ENCODE measurements at regions not wholly inside any gene's neighbourhood (a gene's known extent, or its start where the extent isn't known, plus 50 kb on each side); places are given as distances from the start of the nearest gene placed in this dataset.

DNA sequence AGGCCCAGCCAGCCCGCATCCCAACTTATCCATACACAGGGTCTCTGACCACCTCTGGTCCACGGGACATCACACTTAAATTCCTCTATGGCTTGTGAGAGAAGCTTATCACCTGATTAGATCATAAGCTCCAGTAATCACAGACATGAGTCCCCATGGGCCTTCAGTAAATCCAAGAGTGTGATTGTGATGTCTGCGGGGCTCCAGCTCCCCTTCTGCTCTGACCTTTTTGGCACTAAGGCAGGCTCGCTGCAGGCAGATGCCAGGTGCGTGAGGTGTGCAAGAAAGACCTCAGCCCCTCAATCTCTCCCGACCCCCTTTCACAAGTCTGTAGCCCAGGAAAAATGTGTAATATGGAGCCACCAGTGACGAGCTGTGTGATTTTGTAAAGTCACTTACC lies 127.6 kb upstream of the DUSP22 start (continued):
- TF ChIP-seq, protein P1, sequence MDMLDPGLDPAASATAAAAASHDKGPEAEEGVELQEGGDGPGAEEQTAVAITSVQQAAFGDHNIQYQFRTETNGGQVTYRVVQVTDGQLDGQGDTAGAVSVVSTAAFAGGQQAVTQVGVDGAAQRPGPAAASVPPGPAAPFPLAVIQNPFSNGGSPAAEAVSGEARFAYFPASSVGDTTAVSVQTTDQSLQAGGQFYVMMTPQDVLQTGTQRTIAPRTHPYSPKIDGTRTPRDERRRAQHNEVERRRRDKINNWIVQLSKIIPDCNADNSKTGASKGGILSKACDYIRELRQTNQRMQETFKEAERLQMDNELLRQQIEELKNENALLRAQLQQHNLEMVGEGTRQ (IDR thresholded peaks at IDR 0.05; ENCODE audit: borderline replicate concordance, low read depth, low read length): no peak
- TF ChIP-seq POLR2AphosphoS5 (IDR thresholded peaks at IDR 0.05; ENCODE audit: low read depth, low read length): no peak
- no peak for TF ChIP-seq EP300 (IDR thresholded peaks at IDR 0.05; ENCODE audit: borderline replicate concordance in 1 of 2, low read depth in 1 of 2, low read length in 1 of 2)
- TF ChIP-seq MXI1 (IDR thresholded peaks at IDR 0.05; ENCODE audit: low read depth, low read length): no peak
- TF ChIP-seq JUND (IDR thresholded peaks at IDR 0.05): no peak
- TF ChIP-seq YY1 (IDR thresholded peaks at IDR 0.05; ENCODE audit: low read depth): no peak

DNA sequence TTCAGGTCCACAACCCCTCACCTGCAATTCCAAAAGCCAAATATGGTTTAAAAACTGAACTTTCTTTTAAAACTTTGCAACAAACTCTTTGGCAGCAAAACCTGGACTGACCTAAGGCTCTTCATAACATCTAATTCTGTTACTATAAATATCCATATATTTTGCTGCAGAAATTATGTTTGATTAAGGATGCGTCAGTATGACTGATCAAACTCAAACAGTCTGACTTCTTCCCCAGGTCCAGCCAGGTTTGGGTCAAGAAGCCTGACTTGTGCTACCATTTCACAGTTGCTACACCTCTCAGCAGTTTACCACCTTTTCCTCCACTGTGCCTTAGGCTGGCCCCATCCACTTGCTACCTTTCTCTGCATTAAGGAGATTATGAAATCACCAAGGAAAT lies 127.0 kb upstream of the DUSP22 start:
- ChIA-PET POLR2A (no interaction called here), CTCF (no interaction called here)
- H3K9me2 ChIP-seq: no peaks in the 10 kb centered on the region
- no peak overlapping the region for H2AFZ ChIP-seq (ENCODE audit: low read depth)
- no peaks in the 10 kb centered on the region for H3F3A ChIP-seq (replicated peaks; ENCODE audit: insufficient read depth)
- WGBS (ENCODE audit: low lambda C conversion rate): 81% methylated on average over 1 of the region's 1 CpG
- H3K9me3 ChIP-seq: no peaks in the 10 kb centered on the region
- H3K4me1 ChIP-seq (ENCODE audit: control insufficient read depth in 1 of 2, insufficient read depth in 2 of 2, low read depth in 1 of 2, low read length in 1 of 2): no peaks in the 10 kb centered on the region
- DNase-seq: no peak
- H3K9ac ChIP-seq: no peak overlapping the region
- H3K36me3 ChIP-seq (replicated peaks in 1 of 2; ENCODE audit: control insufficient read depth in 1 of 2, insufficient read depth in 2 of 2, low read length in 1 of 2): no peaks in the 10 kb centered on the region
- no peak overlapping the region for H3K4me3 ChIP-seq (ENCODE audit: low read depth in 2 of 2, low read length in 1 of 2)
- H3K4me2 ChIP-seq: no peak overlapping the region
- no peak overlapping the region for H3K27ac ChIP-seq (ENCODE audit: low read depth in 2 of 2, low read length in 1 of 2)
- peaks cover 13% of the 10 kb centered on the region; the same call in 1 of the 2 replicates for H3K27me3 ChIP-seq (ENCODE audit: insufficient read depth)
- no peak for TF ChIP-seq SIN3A (IDR thresholded peaks at IDR 0.05; ENCODE audit: borderline replicate concordance, low read depth, low read length)
- TF ChIP-seq, protein P2, sequence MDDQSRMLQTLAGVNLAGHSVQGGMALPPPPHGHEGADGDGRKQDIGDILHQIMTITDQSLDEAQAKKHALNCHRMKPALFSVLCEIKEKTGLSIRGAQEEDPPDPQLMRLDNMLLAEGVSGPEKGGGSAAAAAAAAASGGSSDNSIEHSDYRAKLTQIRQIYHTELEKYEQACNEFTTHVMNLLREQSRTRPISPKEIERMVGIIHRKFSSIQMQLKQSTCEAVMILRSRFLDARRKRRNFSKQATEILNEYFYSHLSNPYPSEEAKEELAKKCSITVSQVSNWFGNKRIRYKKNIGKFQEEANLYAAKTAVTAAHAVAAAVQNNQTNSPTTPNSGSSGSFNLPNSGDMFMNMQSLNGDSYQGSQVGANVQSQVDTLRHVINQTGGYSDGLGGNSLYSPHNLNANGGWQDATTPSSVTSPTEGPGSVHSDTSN (IDR thresholded peaks at IDR 0.05): no peak
- no peak for TF ChIP-seq SMC3 (IDR thresholded peaks at IDR 0.05; ENCODE audit: low read depth, low read length)
- TF ChIP-seq FOSL2 (IDR thresholded peaks at IDR 0.05; ENCODE audit: borderline replicate concordance, low read depth): no peak
- TF ChIP-seq FOXJ3 (CRISPR knock-in tag; IDR thresholded peaks at IDR 0.05): no peak
- no peak for TF ChIP-seq MXI1 (IDR thresholded peaks at IDR 0.05; ENCODE audit: low read depth, low read length)
- TF ChIP-seq, protein P3, sequence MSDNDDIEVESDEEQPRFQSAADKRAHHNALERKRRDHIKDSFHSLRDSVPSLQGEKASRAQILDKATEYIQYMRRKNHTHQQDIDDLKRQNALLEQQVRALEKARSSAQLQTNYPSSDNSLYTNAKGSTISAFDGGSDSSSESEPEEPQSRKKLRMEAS (IDR thresholded peaks at IDR 0.05; ENCODE audit: low read depth): no peak
- H3K79me2 ChIP-seq (ENCODE audit: insufficient read depth): no peaks in the 10 kb centered on the region
- H4K20me1 ChIP-seq (ENCODE audit: insufficient read depth): no peaks in the 10 kb centered on the region

DNA sequence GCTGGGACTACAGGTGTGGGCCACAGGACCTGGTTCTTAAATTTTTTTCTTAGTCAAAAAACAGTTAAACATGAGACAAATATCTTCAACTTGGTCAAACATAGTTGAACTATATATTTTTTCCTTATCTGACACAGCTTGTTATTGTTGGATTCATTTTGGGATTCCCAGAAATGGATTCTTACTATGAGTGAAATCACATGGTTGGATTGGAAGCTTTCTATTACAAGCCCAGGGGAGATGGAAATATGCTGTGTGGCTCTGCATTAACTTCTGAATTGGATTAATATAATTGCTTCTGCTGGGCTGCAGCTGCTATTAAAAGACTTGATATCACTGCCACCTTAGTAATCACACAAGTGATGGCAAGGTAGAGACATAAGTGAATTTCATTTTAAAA lies 126.4 kb upstream of the DUSP22 start:
- Histone ChIP-seq H3K4me2 (no peak overlapping the region), H3F3A (replicated peaks; ENCODE audit: insufficient read depth) (no peaks in the 10 kb centered on the region), H4K20me1 (ENCODE audit: insufficient read depth) (no peaks in the 10 kb centered on the region), H3K27me3 (ENCODE audit: insufficient read depth) (peaks cover 16% of the 10 kb centered on the region; the same call in 1 of the 2 replicates), H3K9me2 (no peaks in the 10 kb centered on the region), H2AFZ (ENCODE audit: low read depth) (no peak overlapping the region), H3K4me1 (ENCODE audit: control insufficient read depth in 1 of 2, insufficient read depth in 2 of 2, low read depth in 1 of 2, low read length in 1 of 2) (no peaks in the 10 kb centered on the region), H3K9ac (no peak overlapping the region), H3K27ac (ENCODE audit: low read depth in 2 of 2, low read length in 1 of 2) (no peak overlapping the region), H3K4me3 (ENCODE audit: low read depth in 2 of 2, low read length in 1 of 2) (no peak overlapping the region), H3K9me3 (no peaks in the 10 kb centered on the region), H3K79me2 (ENCODE audit: insufficient read depth) (no peaks in the 10 kb centered on the region), H3K36me3 (replicated peaks in 1 of 2; ENCODE audit: control insufficient read depth in 1 of 2, insufficient read depth in 2 of 2, low read length in 1 of 2) (no peaks in the 10 kb centered on the region)
- TF ChIP-seq, protein P4, sequence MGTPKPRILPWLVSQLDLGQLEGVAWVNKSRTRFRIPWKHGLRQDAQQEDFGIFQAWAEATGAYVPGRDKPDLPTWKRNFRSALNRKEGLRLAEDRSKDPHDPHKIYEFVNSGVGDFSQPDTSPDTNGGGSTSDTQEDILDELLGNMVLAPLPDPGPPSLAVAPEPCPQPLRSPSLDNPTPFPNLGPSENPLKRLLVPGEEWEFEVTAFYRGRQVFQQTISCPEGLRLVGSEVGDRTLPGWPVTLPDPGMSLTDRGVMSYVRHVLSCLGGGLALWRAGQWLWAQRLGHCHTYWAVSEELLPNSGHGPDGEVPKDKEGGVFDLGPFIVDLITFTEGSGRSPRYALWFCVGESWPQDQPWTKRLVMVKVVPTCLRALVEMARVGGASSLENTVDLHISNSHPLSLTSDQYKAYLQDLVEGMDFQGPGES (IDR thresholded peaks at IDR 0.05; ENCODE audit: low read depth, low read length): no peak
- no peak for TF ChIP-seq FOSL2 (IDR thresholded peaks at IDR 0.05; ENCODE audit: borderline replicate concordance, low read depth)
- no peak for TF ChIP-seq POLR2AphosphoS5 (IDR thresholded peaks at IDR 0.05; ENCODE audit: low read depth, low read length)
- no peak for TF ChIP-seq YY1 (IDR thresholded peaks at IDR 0.05; ENCODE audit: low read depth)
- TF ChIP-seq NRF1 (IDR thresholded peaks at IDR 0.05; ENCODE audit: low read depth, low read length): no peak
- no peak for TF ChIP-seq GABPA (IDR thresholded peaks at IDR 0.05; ENCODE audit: low read depth)
- TF ChIP-seq EZH2phosphoT487 (IDR thresholded peaks at IDR 0.05; ENCODE audit: borderline replicate concordance, low read depth): no peak
- TF ChIP-seq NFIC (IDR thresholded peaks at IDR 0.05; ENCODE audit: borderline replicate concordance): no peak
- no peak for TF ChIP-seq RFX5 (IDR thresholded peaks at IDR 0.05; ENCODE audit: low read length)
- no peak for TF ChIP-seq ELF1 (IDR thresholded peaks at IDR 0.05)
- no peak for TF ChIP-seq FOXM1 (IDR thresholded peaks at IDR 0.05; ENCODE audit: low read depth)
- TF ChIP-seq, protein P3 (IDR thresholded peaks at IDR 0.05; ENCODE audit: low read depth): no peak
- no peak for TF ChIP-seq TAF1 (IDR thresholded peaks at IDR 0.05; ENCODE audit: borderline replicate concordance, low read depth, low read length)
- POLR2A ChIA-PET: no interaction called here
- CTCF ChIA-PET: no interaction called here
- DNase-seq: no peak

All from SK-N-SH (cell line).